Endothelial cell of umbilical vein (primary cell): ENCODE measurements at regions not wholly inside any gene's neighbourhood (a gene's known extent, or its start where the extent isn't known, plus 50 kb on each side); places are given as distances from the start of the nearest gene placed in this dataset.

Experiments
- BruUV-seq: library from RNA; stranded (reverse); fragments of 400-500 nt; replicated peaks from 2 replicates; lab custom pipeline; 2021; lab: Mats Ljungman, UMichigan
- CTCF ChIA-PET: fragments of 300-600, 350-600 bp; sonication (Branson Sonifier 250); formaldehyde crosslinking; loops from one replicate; lab custom pipeline; 2021; ENCODE audit warnings: antibody characterized with exemption, inconsistent platforms; lab: Charles Lee
- POLR2A ChIA-PET: fragments of 300-600, 350-600 bp; sonication (Branson Sonifier 250); formaldehyde crosslinking; loops from one replicate; lab custom pipeline; 2021; ENCODE audit warnings: antibody characterized with exemption, inconsistent platforms; lab: Charles Lee
- DNase-seq: peaks from one replicate; pipeline ENCODE4 v3.0.0-alpha.2; 2011; ENCODE audit warnings: low read depth, low spot score
- FAIRE-seq: peaks from 2 replicates; lab custom pipeline; 2011; peaks lifted over from hg19 to GRCh38; lab: Jason Lieb, UNC
- H2AFZ ChIP-seq: 2 replicates; pipeline ENCODE4 v1.6.0; 2012; ENCODE audit warnings: low read depth, low read length, control low read depth, inconsistent platforms
- H3K27ac ChIP-seq: 2 replicates; pipeline ENCODE4 v1.5.1; 2011; ENCODE audit warnings: low read depth, mild to moderate bottlenecking, control low read depth, low read length, moderate library complexity; ENCODE audit not compliant: insufficient read depth
- H3K27me3 ChIP-seq, 2 experiments: 2 replicates each; pipeline versions ENCODE4 v1.6.0 to v1.6.1; 2011; ENCODE audit warnings: low read length in 2 of 2, mixed read lengths in 1 of 2; ENCODE audit not compliant: control insufficient read depth in 2 of 2, insufficient read depth in 2 of 2
- H3K36me3 ChIP-seq, 2 experiments: 2 replicates in 1 of 2; 3 replicates in 1 of 2; pipeline ENCODE4 v1.5.1; 2011; ENCODE audit warnings: low read length in 2 of 2, mild to moderate bottlenecking in 1 of 2, moderate library complexity in 1 of 2; ENCODE audit not compliant: control insufficient read depth in 2 of 2, insufficient read depth in 2 of 2; ENCODE audit errors: extremely low read depth in 1 of 2
- H3K4me1 ChIP-seq: 3 replicates; pipeline ENCODE4 v1.5.1; 2011; ENCODE audit warnings: mild to moderate bottlenecking, low read length; ENCODE audit not compliant: control insufficient read depth, insufficient read depth; ENCODE audit errors: extremely low read depth
- H3K4me2 ChIP-seq: 2 replicates; pipeline ENCODE4 v1.6.1; 2011; ENCODE audit warnings: low read length, control low read depth, mixed read lengths; ENCODE audit not compliant: insufficient read depth
- H3K4me3 ChIP-seq, 3 experiments: fragments of 200-600 bp in 1 of 3; sonication (generic), shearing (Covaris generic) in 1 of 3; replicated peaks in 1 of 3; 2 replicates each; pipeline ENCODE4 v1.5.1; 2011 to 2016; ENCODE audit warnings: control low read depth in 3 of 3, low read length in 3 of 3, mild to moderate bottlenecking in 2 of 3, inconsistent platforms in 1 of 3, low read depth in 1 of 3, moderate library complexity in 1 of 3; ENCODE audit not compliant: insufficient read depth in 1 of 3
- H3K79me2 ChIP-seq: 2 replicates; pipeline ENCODE4 v1.6.0; 2012; ENCODE audit warnings: low read length, inconsistent platforms; ENCODE audit not compliant: control insufficient read depth, insufficient read depth
- H3K9ac ChIP-seq: replicated peaks from 2 replicates; pipeline ENCODE3; 2011; ENCODE audit warnings: low read length, control low read depth; ENCODE audit not compliant: insufficient read depth; ENCODE audit errors: extremely low read depth
- H3K9me1 ChIP-seq: replicated peaks from 3 replicates; pipeline ENCODE4 v1.6.0; 2011; ENCODE audit warnings: mild to moderate bottlenecking, low read length; ENCODE audit not compliant: control insufficient read depth, insufficient read depth; ENCODE audit errors: extremely low read depth
- H3K9me3 ChIP-seq: replicated peaks from 2 replicates; pipeline ENCODE4 v1.5.1; 2012; ENCODE audit warnings: low read length, inconsistent platforms; ENCODE audit not compliant: control insufficient read depth, insufficient read depth
- H4K20me1 ChIP-seq: replicated peaks from 2 replicates; pipeline ENCODE3; 2011; ENCODE audit warnings: mild to moderate bottlenecking, low read length; ENCODE audit not compliant: control insufficient read depth, insufficient read depth; ENCODE audit errors: extremely low read depth
- EZH2 ChIP-seq: IDR thresholded peaks from 2 replicates; pipeline ENCODE4 v1.6.1; 2012; ENCODE audit warnings: borderline replicate concordance, low read depth, mild to moderate bottlenecking, moderate library complexity, low read length, inconsistent platforms; ENCODE audit not compliant: severe bottlenecking
- FOS ChIP-seq: IDR thresholded peaks from 2 replicates; pipeline ENCODE4 v1.6.1; 2011; ENCODE audit warnings: mild to moderate bottlenecking, low read length, moderate library complexity, borderline replicate concordance; ENCODE audit not compliant: insufficient read depth
- GATA2 ChIP-seq: IDR thresholded peaks from 2 replicates; pipeline ENCODE4 v1.7.0; 2011; ENCODE audit warnings: low read depth, mild to moderate bottlenecking, moderate library complexity, mixed read lengths, low read length; ENCODE audit not compliant: insufficient read length, insufficient read depth
- JUN ChIP-seq: IDR thresholded peaks from 2 replicates; pipeline ENCODE4 v1.6.1; 2011; ENCODE audit warnings: borderline replicate concordance, low read depth; ENCODE audit not compliant: insufficient read length, insufficient read depth
- MYC ChIP-seq: IDR thresholded peaks from one replicate; pipeline ENCODE4 v1.6.1; 2011; ENCODE audit warnings: mild to moderate bottlenecking, low read depth, low read length
- POLR2A ChIP-seq: IDR thresholded peaks from 2 replicates; pipeline ENCODE4 v1.6.1; 2012; ENCODE audit warnings: low read depth, mild to moderate bottlenecking, control low read depth, low read length
- POLR2AphosphoS5 ChIP-seq: IDR thresholded peaks from 2 replicates; pipeline ENCODE4 v1.6.1; 2012; ENCODE audit warnings: low read depth, mild to moderate bottlenecking, control low read depth, low read length, moderate library complexity; ENCODE audit not compliant: insufficient read depth
- dilution Hi-C: fragments of 300-500 bp; cut with MboI; formaldehyde crosslinking; loops from one replicate; pipeline ENCODE4 v1.15.0; 2019; ENCODE audit warnings: low sequenced_read_pairs; ENCODE audit not compliant: extremely low pct_ligation_motif_present
- intact Hi-C: fragments of 100-400 bp; cut with micrococcal nuclease; formaldehyde crosslinking; loops from one replicate; pipeline ENCODE4 v1.10.0; 2022
- TF ChIP-seq, protein P1 (sequence below): IDR thresholded peaks from 2 replicates; pipeline ENCODE4 v1.6.1; 2011; ENCODE audit not compliant: insufficient read depth, insufficient read length
- TF ChIP-seq, protein P2 (sequence below), 2 donors: IDR thresholded peaks; 1 replicate in 1 of 2; 2 replicates in 1 of 2; pipeline ENCODE4 v1.5.1; 2011; ENCODE audit warnings: low read length in 2 of 2, mild to moderate bottlenecking in 2 of 2, moderate library complexity in 2 of 2, control low read depth in 1 of 2, inconsistent platforms in 1 of 2, low read depth in 1 of 2; ENCODE audit not compliant: insufficient read depth in 1 of 2; ENCODE audit errors: extremely low read depth in 1 of 2

DNA sequence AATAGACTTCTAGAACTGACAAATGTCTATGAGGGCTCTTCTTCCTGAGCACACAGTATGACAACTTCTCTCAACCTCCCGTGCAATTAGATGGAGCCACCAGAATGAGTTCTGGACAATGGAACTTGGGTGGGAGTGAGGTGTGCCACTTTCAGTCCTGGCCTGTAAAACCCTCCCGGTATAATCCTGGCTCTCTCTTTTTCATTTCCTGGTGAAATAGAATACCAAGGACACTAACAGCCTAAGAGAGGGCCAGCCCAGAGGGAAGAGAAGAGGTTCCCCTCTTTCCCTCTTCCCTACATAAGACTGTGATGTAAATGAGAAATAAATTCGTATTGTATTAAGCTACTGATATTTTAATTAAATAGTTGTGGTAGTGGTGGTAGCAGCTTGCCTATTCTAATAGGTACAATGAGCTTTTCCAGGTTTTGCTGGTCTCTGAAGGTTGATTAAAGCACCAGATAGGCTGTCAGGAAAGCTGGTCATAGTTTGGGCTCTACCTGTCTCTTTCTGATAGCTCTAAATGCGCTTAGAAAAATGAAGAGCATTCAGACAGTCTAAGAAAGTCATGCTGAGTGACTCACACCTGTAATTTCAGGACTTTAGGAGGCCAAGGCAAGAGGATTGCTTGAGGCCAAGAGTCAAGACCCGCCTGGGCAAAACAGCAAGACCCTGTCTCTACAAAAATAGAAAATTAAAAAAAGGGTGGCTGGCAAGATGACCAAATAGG, 108.6 kb upstream of the ZNF644 start:
- Histone ChIP-seq H3K9me3 (no peaks in the 10 kb centered on the region), H3K36me3 (no peaks in the 10 kb centered on the region), H3K9me1 (no peaks in the 10 kb centered on the region), H3K27me3 (no peaks in the 10 kb centered on the region), H3K79me2 (no peaks in the 10 kb centered on the region), H3K9ac (no peak overlapping the region), H3K4me2 (no peak overlapping the region), H3K27ac (no peak overlapping the region), H3K4me3 (no peak overlapping the region), H2AFZ (no peak overlapping the region), H4K20me1 (no peaks in the 10 kb centered on the region), H3K4me1 (no peaks in the 10 kb centered on the region)
- no TSS peak for BruUV-seq
- dilution Hi-C loops, result no loop called here
- ChIA-PET POLR2A (no interaction called here), CTCF (interaction anchor here (1.3 kb wide), 1 partner anchor 15 kb away, joined by 3 read pairs; no protein-coding TSS in a partner anchor)
- DNase-seq (no peak), FAIRE-seq (no peak)
- intact Hi-C loops, result no loop called here
- TF ChIP-seq MYC, result no peak
- TF ChIP-seq, protein P1, sequence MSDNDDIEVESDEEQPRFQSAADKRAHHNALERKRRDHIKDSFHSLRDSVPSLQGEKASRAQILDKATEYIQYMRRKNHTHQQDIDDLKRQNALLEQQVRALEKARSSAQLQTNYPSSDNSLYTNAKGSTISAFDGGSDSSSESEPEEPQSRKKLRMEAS, result no peak
- TF ChIP-seq FOS, result no peak

DNA sequence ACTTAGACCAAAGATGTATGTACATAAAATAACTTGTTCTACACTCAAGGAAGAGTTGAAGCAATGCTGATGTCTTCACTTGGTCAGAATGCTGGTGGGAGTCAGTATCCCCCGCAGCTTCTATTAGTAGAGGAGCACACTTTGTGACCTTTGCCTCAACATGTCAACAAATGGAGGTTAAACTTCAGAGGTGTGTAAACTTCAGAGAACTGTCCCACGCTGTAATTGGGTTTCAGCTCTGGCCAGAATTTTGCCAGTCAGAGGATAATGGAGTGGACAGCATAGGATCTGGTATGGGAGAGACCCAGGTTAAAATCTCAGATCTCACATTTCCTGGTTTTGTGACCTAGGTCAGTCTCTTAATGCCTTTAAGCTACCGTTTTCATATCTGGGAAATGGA, 107.6 kb upstream of the ZNF644 start:
- dilution Hi-C loops (no loop called here), intact Hi-C loops (no loop called here)
- BruUV-seq, result no TSS peak
- H3K36me3 ChIP-seq, result no peaks in the 10 kb centered on the region
- no peaks in the 10 kb centered on the region for H3K9me1 ChIP-seq
- no peaks in the 10 kb centered on the region for H4K20me1 ChIP-seq
- no peaks in the 10 kb centered on the region for H3K4me1 ChIP-seq
- TF ChIP-seq, protein P2, sequence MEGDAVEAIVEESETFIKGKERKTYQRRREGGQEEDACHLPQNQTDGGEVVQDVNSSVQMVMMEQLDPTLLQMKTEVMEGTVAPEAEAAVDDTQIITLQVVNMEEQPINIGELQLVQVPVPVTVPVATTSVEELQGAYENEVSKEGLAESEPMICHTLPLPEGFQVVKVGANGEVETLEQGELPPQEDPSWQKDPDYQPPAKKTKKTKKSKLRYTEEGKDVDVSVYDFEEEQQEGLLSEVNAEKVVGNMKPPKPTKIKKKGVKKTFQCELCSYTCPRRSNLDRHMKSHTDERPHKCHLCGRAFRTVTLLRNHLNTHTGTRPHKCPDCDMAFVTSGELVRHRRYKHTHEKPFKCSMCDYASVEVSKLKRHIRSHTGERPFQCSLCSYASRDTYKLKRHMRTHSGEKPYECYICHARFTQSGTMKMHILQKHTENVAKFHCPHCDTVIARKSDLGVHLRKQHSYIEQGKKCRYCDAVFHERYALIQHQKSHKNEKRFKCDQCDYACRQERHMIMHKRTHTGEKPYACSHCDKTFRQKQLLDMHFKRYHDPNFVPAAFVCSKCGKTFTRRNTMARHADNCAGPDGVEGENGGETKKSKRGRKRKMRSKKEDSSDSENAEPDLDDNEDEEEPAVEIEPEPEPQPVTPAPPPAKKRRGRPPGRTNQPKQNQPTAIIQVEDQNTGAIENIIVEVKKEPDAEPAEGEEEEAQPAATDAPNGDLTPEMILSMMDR (IDR thresholded peaks at IDR 0.05; ENCODE audit: extremely low read depth in 1 of 2, insufficient read depth in 1 of 2, low read depth in 1 of 2, low read length in 2 of 2), result no peak
- TF ChIP-seq, protein P1, result no peak
- no peak for TF ChIP-seq POLR2A
- no peak for TF ChIP-seq POLR2AphosphoS5
- TF ChIP-seq GATA2, result no peak
- TF ChIP-seq FOS, result no peak
- no peak for TF ChIP-seq MYC
- no peak for TF ChIP-seq JUN
- TF ChIP-seq EZH2, result no peak
- H3K9me3 ChIP-seq, result no peaks in the 10 kb centered on the region
- no peak for DNase-seq
- FAIRE-seq, result no peak
- H3K4me2 ChIP-seq, result no peak overlapping the region
- CTCF ChIA-PET, result interaction anchor here (1.3 kb wide), 1 partner anchor 15 kb away, joined by 3 read pairs; no protein-coding TSS in a partner anchor
- H2AFZ ChIP-seq, result no peak overlapping the region
- POLR2A ChIA-PET, result no interaction called here
- H3K9ac ChIP-seq, result no peak overlapping the region
- no peak overlapping the region for H3K27ac ChIP-seq
- H3K27me3 ChIP-seq, result no peaks in the 10 kb centered on the region
- H3K4me3 ChIP-seq, result no peak overlapping the region
- no peaks in the 10 kb centered on the region for H3K79me2 ChIP-seq
